Small intestine (tissue), 7 donors: ENCODE measurements at regions not wholly inside any gene's neighbourhood (a gene's known extent, or its start where the extent isn't known, plus 50 kb on each side); places are given as distances from the start of the nearest gene placed in this dataset.
"Not testable (repeated sequence)": the region's sequence is repeated elsewhere in the genome, so short reads cannot be mapped to it uniquely, and the experiment has no call there.

ENCODE experiments used
- DNase-seq, 2 donors: peaks; one replicate each; pipeline versions ENCODE4 v3.0.0 to v3.0.0-alpha.2; 2013
- FAIRE-seq: peaks from 2 replicates; lab custom pipeline; 2012; peaks lifted over from hg19 to GRCh38; lab: Jason Lieb, UNC
- H3K27ac ChIP-seq, 3 donors: one replicate each; pipeline ENCODE4 v1.5.1; 2013; ENCODE audit warnings: low read length in 2 of 3, mild to moderate bottlenecking in 2 of 3, control low read depth in 1 of 3, inconsistent platforms in 1 of 3, low read depth in 1 of 3, moderate library complexity in 1 of 3
- H3K27me3 ChIP-seq, 3 donors: one replicate each; pipeline ENCODE4 v1.6.1; 2013; ENCODE audit warnings: low read length in 3 of 3, inconsistent platforms in 1 of 3; ENCODE audit not compliant: control insufficient read depth in 3 of 3, insufficient read depth in 3 of 3
- H3K36me3 ChIP-seq, 3 donors: one replicate each; pipeline ENCODE4 v1.6.1; 2013; ENCODE audit warnings: low read length in 3 of 3, inconsistent platforms in 1 of 3, low read depth in 1 of 3, mild to moderate bottlenecking in 1 of 3, moderate library complexity in 1 of 3; ENCODE audit not compliant: control insufficient read depth in 3 of 3, insufficient read depth in 2 of 3
- H3K4me1 ChIP-seq, 3 donors: one replicate each; pipeline ENCODE4 v1.6.1; 2013; ENCODE audit warnings: low read length in 2 of 3, inconsistent platforms in 1 of 3, low read depth in 1 of 3, mild to moderate bottlenecking in 1 of 3, moderate library complexity in 1 of 3; ENCODE audit not compliant: control insufficient read depth in 3 of 3, insufficient read depth in 2 of 3
- H3K4me3 ChIP-seq, 3 donors: one replicate each; pipeline ENCODE4 v1.5.1; 2013; ENCODE audit warnings: low read length in 3 of 3, control low read depth in 1 of 3, inconsistent platforms in 1 of 3, low read depth in 1 of 3, mild to moderate bottlenecking in 1 of 3, moderate library complexity in 1 of 3
- H3K9me3 ChIP-seq, 2 donors: one replicate each; pipeline ENCODE4 v1.6.1; 2013; ENCODE audit warnings: low read depth in 1 of 2, low read length in 1 of 2; ENCODE audit not compliant: control insufficient read depth in 2 of 2, insufficient read depth in 1 of 2
- WGBS, 3 donors: extraction: QIAGEN DNeasy Blood & Tissue Kit; methylation state at CpG; one replicate each; pipeline ENCODE4 v1.1.7; 2013; 5-methylcytosine and 5-hydroxymethylcytosine counted together
- donor health status: healthy with polysubstance abuse.
- donor health status: control.
- donor health status: control.
- donor health status: Bipolar disorder and iron deficiency.
- donor health status: healthy.

GRCh38 chr1:149301282-149301681 is 173.6 kb upstream of the NBPF19 start:
- FAIRE-seq, H3K27ac ChIP-seq, H3K4me1 ChIP-seq, H3K27me3 ChIP-seq, H3K9me3 ChIP-seq, DNase-seq, H3K4me3 ChIP-seq, H3K36me3 ChIP-seq: not testable (repeated sequence)
- 55 to 67% (median 66%) methylated on average over 2 to 3 of the region's 4 CpGs for WGBS, 3 donors

- H3K4me1 ChIP-seq, H3K27me3 ChIP-seq, H3K9me3 ChIP-seq, H3K27ac ChIP-seq, DNase-seq, H3K4me3 ChIP-seq, H3K36me3 ChIP-seq, FAIRE-seq: not testable (repeated sequence)
- no CpG with 5 or more reads among the region's 2 CpGs for WGBS, 3 donors
Measured at GRCh38 chr1:149304796-149305195, 170.0 kb upstream of the NBPF19 start.

GRCh38 chr1:149307640-149308039 is 167.2 kb upstream of the NBPF19 start:
- not testable (repeated sequence) for H3K27me3 ChIP-seq, H3K36me3 ChIP-seq, DNase-seq, H3K4me1 ChIP-seq, H3K9me3 ChIP-seq, H3K27ac ChIP-seq, H3K4me3 ChIP-seq, FAIRE-seq
- WGBS, 3 donors: 84 to 92% (median 89%) methylated on average over 2 of the region's 8 CpGs

- H3K9me3 ChIP-seq, H3K27ac ChIP-seq, DNase-seq, H3K4me1 ChIP-seq, H3K27me3 ChIP-seq, FAIRE-seq, H3K36me3 ChIP-seq, H3K4me3 ChIP-seq: not testable (repeated sequence)
- 78 to 100% methylated on average over 1 to 2 of the region's 2 CpGs; no CpG with 5 or more reads in 1 of the 3 donors for WGBS, 3 donors
Measured at GRCh38 chr1:149314921-149315320, 159.9 kb upstream of the NBPF19 start.

GRCh38 chr1:149320971-149321731 is 153.7 kb upstream of the NBPF19 start:
- FAIRE-seq, H3K36me3 ChIP-seq, H3K4me1 ChIP-seq, H3K9me3 ChIP-seq, H3K27me3 ChIP-seq, H3K4me3 ChIP-seq, DNase-seq, H3K27ac ChIP-seq: not testable (repeated sequence)
- no CpG with 5 or more reads among the region's 48 CpGs for WGBS, 3 donors

- not testable (repeated sequence) for H3K4me3 ChIP-seq, DNase-seq, H3K27me3 ChIP-seq, H3K27ac ChIP-seq, H3K4me1 ChIP-seq, H3K9me3 ChIP-seq, FAIRE-seq, H3K36me3 ChIP-seq
- no CpG with 5 or more reads among the region's 12 CpGs for WGBS, 3 donors
Measured at GRCh38 chr1:149321732-149322016, 153.2 kb upstream of the NBPF19 start.

- not testable (repeated sequence) for H3K36me3 ChIP-seq, H3K9me3 ChIP-seq, H3K27me3 ChIP-seq, H3K4me3 ChIP-seq, DNase-seq, H3K4me1 ChIP-seq, H3K27ac ChIP-seq, FAIRE-seq
Measured at GRCh38 chr1:149330081-149330335, 144.8 kb upstream of the NBPF19 start.

- not testable (repeated sequence) for H3K36me3 ChIP-seq, H3K27ac ChIP-seq, DNase-seq, H3K9me3 ChIP-seq, H3K4me1 ChIP-seq, H3K4me3 ChIP-seq, FAIRE-seq, H3K27me3 ChIP-seq
- WGBS, 3 donors: no CpG with 5 or more reads among the region's 2 CpGs
Measured at GRCh38 chr1:149336082-149336481, 138.8 kb upstream of the NBPF19 start.

- H3K4me1 ChIP-seq, DNase-seq, H3K27ac ChIP-seq, H3K4me3 ChIP-seq, H3K36me3 ChIP-seq, H3K27me3 ChIP-seq, H3K9me3 ChIP-seq, FAIRE-seq: not testable (repeated sequence)
- no CpG with 5 or more reads among the region's 18 CpGs for WGBS, 3 donors
Measured at GRCh38 chr1:149338221-149338691, 136.6 kb upstream of the NBPF19 start.
